Activated CD4-positive, alpha-beta memory T cell treated with anti-CD3 and anti-CD28 coated beads for 36 hours (primary cell): ENCODE measurements at regions not wholly inside any gene's neighbourhood (a gene's known extent, or its start where the extent isn't known, plus 50 kb on each side); places are given as distances from the start of the nearest gene placed in this dataset.
"Not testable (repeated sequence)": the region's sequence is repeated elsewhere in the genome, so short reads cannot be mapped to it uniquely, and the experiment has no call there.

Experiments
- CTCF ChIA-PET: fragments of 350-600 bp; sonication (Branson Sonifier 250); formaldehyde crosslinking; loops from one replicate; lab custom pipeline; 2021; ENCODE audit warnings: antibody characterized with exemption, inconsistent platforms; lab: Charles Lee
- POLR2A ChIA-PET: fragments of 350-600 bp; sonication (Branson Sonifier 250); formaldehyde crosslinking; loops from one replicate; lab custom pipeline; 2021; ENCODE audit warnings: antibody characterized with exemption; lab: Charles Lee
- DNase-seq: peaks from one replicate; pipeline ENCODE4 v3.0.0-alpha.2; 2020
- H3K27ac Mint-ChIP-seq: one replicate; pipeline ENCODE4 v1.8.0; 2021; ENCODE audit warnings: mixed read lengths
- H3K27me3 Mint-ChIP-seq: one replicate; pipeline ENCODE4 v1.8.0; 2021; ENCODE audit warnings: mixed read lengths
- H3K36me3 Mint-ChIP-seq: one replicate; pipeline ENCODE4 v1.8.0; 2021; ENCODE audit warnings: mixed read lengths
- H3K4me1 Mint-ChIP-seq: one replicate; pipeline ENCODE4 v1.8.0; 2021; ENCODE audit warnings: low read depth, mixed read lengths
- H3K4me3 Mint-ChIP-seq: one replicate; pipeline ENCODE4 v1.8.0; 2021; ENCODE audit warnings: mild to moderate bottlenecking, mixed read lengths
- H3K9me3 Mint-ChIP-seq: one replicate; pipeline ENCODE4 v1.8.0; 2021; ENCODE audit warnings: mixed read lengths
- intact Hi-C: fragments of 100-400 bp; cut with micrococcal nuclease; formaldehyde crosslinking; loops from one replicate; pipeline ENCODE4 v1.15.1; 2023

DNA sequence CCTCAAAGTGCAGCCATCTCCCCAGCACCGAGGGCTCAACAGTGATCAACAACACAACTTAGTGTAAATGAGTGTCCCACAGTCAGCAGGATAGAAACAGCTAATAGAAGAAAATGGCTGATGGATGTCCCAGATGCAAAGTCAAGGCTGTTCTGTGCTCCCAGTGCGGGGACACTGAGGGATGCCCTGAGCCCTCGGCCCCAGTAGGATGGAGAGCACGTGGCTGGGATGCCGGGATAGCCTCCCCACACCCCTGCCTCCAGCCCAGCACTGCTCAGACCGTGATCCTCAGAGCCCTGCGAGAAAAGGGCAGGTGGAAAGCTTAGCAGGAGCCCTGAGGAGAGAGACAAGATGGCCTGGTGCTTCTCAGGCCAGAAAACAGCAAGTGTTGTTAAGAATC is 243.9 kb upstream of the TCERG1L start:
- no peaks in the 10 kb centered on the region for H3K4me1 Mint-ChIP-seq
- H3K4me3 Mint-ChIP-seq, result no peak overlapping the region
- peaks cover 3% of the 10 kb centered on the region for H3K27me3 Mint-ChIP-seq
- intact Hi-C loops, result no loop called here
- no peak for DNase-seq
- no peaks in the 10 kb centered on the region for H3K9me3 Mint-ChIP-seq
- no peaks in the 10 kb centered on the region for H3K36me3 Mint-ChIP-seq
- ChIA-PET POLR2A (no interaction called here), CTCF (no interaction called here)
- H3K27ac Mint-ChIP-seq, result no peak overlapping the region

GRCh38 chr10:131556061-131556896 is 244.8 kb upstream of the TCERG1L start:
- intact Hi-C loops, result no loop called here
- H3K9me3 Mint-ChIP-seq, result no peaks in the 10 kb centered on the region
- no peak overlapping the region for H3K27ac Mint-ChIP-seq
- H3K27me3 Mint-ChIP-seq, result peaks cover 3% of the 10 kb centered on the region
- CTCF ChIA-PET, result no interaction called here
- POLR2A ChIA-PET, result no interaction called here
- no peaks in the 10 kb centered on the region for H3K36me3 Mint-ChIP-seq
- no peaks in the 10 kb centered on the region for H3K4me1 Mint-ChIP-seq
- no peak overlapping the region for H3K4me3 Mint-ChIP-seq
- DNase-seq, result no peak

DNA sequence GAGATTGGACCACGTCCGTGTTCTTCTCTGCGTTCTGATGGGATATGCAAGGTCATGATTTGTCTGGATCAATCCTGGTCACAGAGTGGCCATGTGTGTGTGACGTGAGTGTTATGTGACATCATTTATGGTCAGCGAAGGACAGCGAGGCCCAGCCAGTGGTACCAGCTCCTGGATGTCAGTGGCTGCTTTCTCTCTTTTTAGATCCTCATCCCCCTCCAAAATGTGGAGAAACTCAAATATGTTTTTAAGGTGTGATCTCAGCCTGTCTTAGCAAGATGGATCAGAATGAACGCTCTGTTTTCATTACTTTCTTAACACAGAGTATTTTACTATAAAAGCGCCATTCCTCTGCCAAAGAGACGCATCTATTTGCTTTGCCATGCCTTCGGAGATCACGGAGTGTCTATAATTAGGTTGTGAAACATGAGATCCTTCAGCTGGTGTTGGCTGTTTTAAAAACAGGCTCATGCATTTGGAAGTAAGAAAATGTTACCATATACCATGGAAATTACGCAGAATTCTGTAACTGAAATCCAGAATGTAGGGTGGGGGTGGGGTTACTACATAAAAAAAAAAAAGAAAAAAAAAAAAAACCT is 245.5 kb upstream of the TCERG1L start:
- no peaks in the 10 kb centered on the region for H3K9me3 Mint-ChIP-seq
- CTCF ChIA-PET, result no interaction called here
- no peak overlapping the region for H3K4me3 Mint-ChIP-seq
- no peak for DNase-seq
- H3K27ac Mint-ChIP-seq, result no peak overlapping the region
- intact Hi-C loops, result no loop called here
- peaks cover 3% of the 10 kb centered on the region for H3K27me3 Mint-ChIP-seq
- H3K36me3 Mint-ChIP-seq, result no peaks in the 10 kb centered on the region
- POLR2A ChIA-PET, result no interaction called here
- no peaks in the 10 kb centered on the region for H3K4me1 Mint-ChIP-seq

DNA sequence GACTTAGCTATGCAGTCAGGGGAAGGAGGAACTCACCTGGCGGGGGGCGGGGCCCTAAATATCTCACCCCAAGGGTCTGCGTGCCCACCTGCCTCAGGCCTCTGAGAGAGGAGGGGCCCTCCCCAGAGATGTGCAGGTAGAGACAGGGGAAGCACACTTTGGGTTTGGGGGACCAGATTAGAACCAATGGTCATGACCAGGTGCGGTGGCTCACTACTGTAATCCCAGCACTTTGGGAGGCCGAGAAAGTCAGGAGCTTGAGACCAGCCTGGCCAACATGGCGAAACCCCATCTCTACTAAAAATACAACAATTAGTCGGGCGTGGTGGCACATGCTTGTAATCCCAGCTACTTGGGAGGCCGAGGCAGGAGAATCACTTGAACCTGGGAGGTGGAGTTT is 246.4 kb upstream of the TCERG1L start:
- DNase-seq, H3K36me3 Mint-ChIP-seq, H3K4me3 Mint-ChIP-seq, intact Hi-C loops, H3K27me3 Mint-ChIP-seq, POLR2A ChIA-PET, CTCF ChIA-PET, H3K4me1 Mint-ChIP-seq, H3K27ac Mint-ChIP-seq, H3K9me3 Mint-ChIP-seq: not testable (repeated sequence)

GRCh38 chr10:131559450-131559911 is 248.0 kb upstream of the TCERG1L start:
- Mint-ChIP-seq H3K9me3 (peaks cover 5% of the 10 kb centered on the region), H3K27me3 (peaks cover 3% of the 10 kb centered on the region), H3K4me1 (no peaks in the 10 kb centered on the region), H3K4me3 (no peak overlapping the region), H3K36me3 (no peaks in the 10 kb centered on the region), H3K27ac (no peak overlapping the region)
- DNase-seq, result no peak
- ChIA-PET CTCF (no interaction called here), POLR2A (no interaction called here)
- intact Hi-C loops, result no loop called here

DNA sequence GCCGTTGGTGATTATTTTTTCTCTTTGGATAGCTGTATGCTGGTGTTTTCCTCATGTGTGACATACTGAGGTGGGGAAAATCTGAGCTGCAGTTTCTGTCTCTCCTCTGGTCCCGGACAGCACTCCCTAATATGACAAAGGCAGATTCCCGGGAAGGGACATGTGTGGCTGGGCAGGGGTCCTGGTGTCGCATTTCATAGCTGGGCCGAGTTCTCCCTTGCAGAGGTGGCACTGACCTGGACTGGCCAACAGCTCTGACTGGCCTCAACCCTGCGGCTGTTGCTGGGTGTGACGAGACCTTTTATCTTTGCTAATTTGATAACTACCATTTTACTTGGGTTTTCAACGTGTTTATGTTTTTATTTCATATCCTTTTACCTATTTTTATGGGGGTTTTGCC is 248.6 kb upstream of the TCERG1L start:
- H3K36me3 Mint-ChIP-seq, result no peaks in the 10 kb centered on the region
- H3K27me3 Mint-ChIP-seq, result peaks cover 3% of the 10 kb centered on the region
- ChIA-PET CTCF (no interaction called here), POLR2A (no interaction called here)
- H3K4me3 Mint-ChIP-seq, result no peak overlapping the region
- H3K27ac Mint-ChIP-seq, result no peak overlapping the region
- DNase-seq, result no peak
- H3K4me1 Mint-ChIP-seq, result no peaks in the 10 kb centered on the region
- intact Hi-C loops, result loop anchor here (5.0 kb wide), 1 partner anchor 227 kb away; no protein-coding TSS in a partner anchor
- H3K9me3 Mint-ChIP-seq, result peaks cover 11% of the 10 kb centered on the region

- Mint-ChIP-seq H3K4me1 (no peaks in the 10 kb centered on the region), H3K36me3 (no peaks in the 10 kb centered on the region), H3K27me3 (peaks cover 3% of the 10 kb centered on the region), H3K4me3 (no peak overlapping the region), H3K9me3 (peaks cover 15% of the 10 kb centered on the region), H3K27ac (no peak overlapping the region)
- intact Hi-C loops, result loop anchor here (5.0 kb wide), 1 partner anchor 226 kb away; no protein-coding TSS in a partner anchor
- ChIA-PET POLR2A (no interaction called here), CTCF (no interaction called here)
- DNase-seq, result no peak
Measured at GRCh38 chr10:131560706-131561355, 249.3 kb upstream of the TCERG1L start.

- ChIA-PET POLR2A (no interaction called here), CTCF (no interaction called here)
- intact Hi-C loops, result loop anchor here (5.0 kb wide), 1 partner anchor 225 kb away; no protein-coding TSS in a partner anchor
- H3K27me3 Mint-ChIP-seq, result peaks cover 3% of the 10 kb centered on the region
- H3K36me3 Mint-ChIP-seq, result no peaks in the 10 kb centered on the region
- no peak for DNase-seq
- peaks cover 18% of the 10 kb centered on the region for H3K9me3 Mint-ChIP-seq
- H3K4me3 Mint-ChIP-seq, result no peak overlapping the region
- H3K27ac Mint-ChIP-seq, result no peak overlapping the region
- no peaks in the 10 kb centered on the region for H3K4me1 Mint-ChIP-seq
Measured at GRCh38 chr10:131561897-131562296, 250.4 kb upstream of the TCERG1L start.

GRCh38 chr10:131563411-131563810 is 251.9 kb upstream of the TCERG1L start:
- Mint-ChIP-seq H3K9me3 (peaks cover 18% of the 10 kb centered on the region), H3K4me1 (no peaks in the 10 kb centered on the region), H3K27ac (no peak overlapping the region), H3K36me3 (no peaks in the 10 kb centered on the region), H3K27me3 (peaks cover 3% of the 10 kb centered on the region), H3K4me3 (no peak overlapping the region)
- intact Hi-C loops, result loop anchor here (5.0 kb wide), 1 partner anchor 224 kb away; no protein-coding TSS in a partner anchor
- no peak for DNase-seq
- POLR2A ChIA-PET, result no interaction called here
- CTCF ChIA-PET, result no interaction called here

DNA sequence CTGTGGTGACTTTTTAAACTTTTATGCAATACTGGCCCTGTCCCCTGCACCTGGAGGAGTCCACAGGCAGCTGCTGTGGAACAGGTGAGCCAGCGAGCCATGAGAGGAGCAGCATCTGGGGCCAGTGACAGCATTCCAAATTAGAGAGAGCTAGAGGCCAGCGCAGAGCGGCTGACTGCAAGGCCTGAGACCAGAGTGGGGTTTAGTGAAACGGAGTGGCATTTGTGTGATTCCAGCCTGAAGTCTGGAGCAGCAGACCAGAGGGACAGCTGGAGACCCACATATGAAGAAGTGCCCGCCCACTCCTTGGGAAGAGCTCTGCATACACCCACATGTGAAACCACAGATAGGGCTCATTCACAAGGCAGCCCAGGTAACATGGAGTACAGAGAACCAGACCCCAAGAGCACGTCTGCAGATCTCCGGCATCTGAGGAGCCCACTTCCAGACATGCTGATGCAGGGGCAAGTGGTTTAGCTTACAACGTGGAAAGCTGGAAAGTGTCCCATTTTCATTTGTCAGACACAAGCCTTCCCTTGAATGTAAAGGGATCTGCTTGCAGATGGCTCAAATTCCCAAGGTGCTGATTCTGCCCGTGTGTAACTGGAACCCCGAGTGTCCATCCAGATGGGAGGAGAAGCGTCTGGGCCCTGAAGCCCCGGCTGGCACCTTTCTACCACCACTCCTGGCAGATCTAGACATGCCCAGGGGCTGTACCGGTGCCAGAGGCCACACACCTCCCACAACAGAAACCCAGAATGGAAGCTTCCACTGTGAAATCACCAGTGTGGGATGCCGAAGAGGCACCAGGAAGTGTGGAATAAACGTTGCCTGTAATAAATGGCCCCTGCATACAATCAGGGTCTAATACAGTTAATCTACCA is 256.0 kb upstream of the TCERG1L start:
- no peaks in the 10 kb centered on the region for H3K27me3 Mint-ChIP-seq
- H3K9me3 Mint-ChIP-seq, result peaks cover 18% of the 10 kb centered on the region
- no peaks in the 10 kb centered on the region for H3K4me1 Mint-ChIP-seq
- H3K4me3 Mint-ChIP-seq, result no peak overlapping the region
- no peak for DNase-seq
- no peaks in the 10 kb centered on the region for H3K36me3 Mint-ChIP-seq
- ChIA-PET POLR2A (no interaction called here), CTCF (no interaction called here)
- H3K27ac Mint-ChIP-seq, result no peak overlapping the region
- intact Hi-C loops, result no loop called here

DNA sequence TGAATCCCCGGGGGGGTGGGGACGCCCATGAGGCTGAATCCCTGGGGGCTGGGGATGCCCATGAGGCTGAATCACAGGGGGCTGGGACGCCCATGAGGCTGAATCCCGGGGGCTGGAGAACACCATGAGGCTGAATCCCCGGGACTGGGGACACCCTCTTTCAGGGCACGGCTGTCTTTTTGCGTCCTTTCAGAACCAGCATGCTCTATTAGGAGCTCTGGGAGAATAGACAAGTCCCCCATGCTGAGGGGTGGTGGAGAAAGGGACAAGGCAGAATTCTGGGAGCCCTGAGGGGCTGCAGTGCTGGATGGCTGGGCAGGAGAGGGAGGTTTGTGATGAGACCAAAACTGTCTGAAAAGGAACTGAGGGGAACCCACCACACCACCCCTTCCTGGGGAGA is 257.3 kb upstream of the TCERG1L start:
- Mint-ChIP-seq H3K4me3 (no peak overlapping the region), H3K27ac (no peak overlapping the region), H3K27me3 (no peaks in the 10 kb centered on the region), H3K4me1 (no peaks in the 10 kb centered on the region), H3K9me3 (peaks cover 16% of the 10 kb centered on the region), H3K36me3 (no peaks in the 10 kb centered on the region)
- intact Hi-C loops, result no loop called here
- ChIA-PET CTCF (no interaction called here), POLR2A (no interaction called here)
- DNase-seq, result no peak
